WERI-Rb-1 (cell line): ENCODE measurements at regions not wholly inside any gene's neighbourhood (a gene's known extent, or its start where the extent isn't known, plus 50 kb on each side); places are given as distances from the start of the nearest gene placed in this dataset.

Source experiments
- DNase-seq: peaks from one replicate; pipeline ENCODE4 v3.0.0-alpha.2; 2020
- H3K27ac ChIP-seq: fragments of 250-450 bp; sonication (Bioruptor Pico); 2 replicates; pipeline ENCODE4 v1.5.1; 2020; ENCODE audit warnings: mild to moderate bottlenecking, moderate library complexity
- H3K27me3 ChIP-seq: fragments of 250-450 bp; sonication (Bioruptor Pico); 2 replicates; pipeline ENCODE4 v1.5.1; 2021; ENCODE audit warnings: mild to moderate bottlenecking, low read depth, moderate library complexity; ENCODE audit not compliant: insufficient read depth, severe bottlenecking
- H3K36me3 ChIP-seq: fragments of 250-450 bp; sonication (Bioruptor Pico); 2 replicates; pipeline ENCODE4 v1.5.1; 2020; ENCODE audit warnings: mild to moderate bottlenecking, moderate library complexity
- H3K4me3 ChIP-seq: 2 replicates; pipeline ENCODE4 v1.5.1; 2011; ENCODE audit warnings: low read depth, mild to moderate bottlenecking, control low read depth, low read length
- H3K9me3 ChIP-seq: fragments of 250-450 bp; sonication (Bioruptor Pico); 2 replicates; pipeline ENCODE4 v1.5.1; 2021; ENCODE audit warnings: mild to moderate bottlenecking, moderate library complexity; ENCODE audit not compliant: severe bottlenecking
- CTCF ChIP-seq: IDR thresholded peaks from 2 replicates; pipeline ENCODE4 v1.5.1; 2011; ENCODE audit warnings: low read depth, mild to moderate bottlenecking, control low read depth, inconsistent platforms, low read length

- no peaks in the 10 kb centered on the region for H3K9me3 ChIP-seq
- no peaks in the 10 kb centered on the region for H3K27me3 ChIP-seq
- H3K4me3 ChIP-seq, result no peak overlapping the region
- H3K27ac ChIP-seq, result no peak overlapping the region
- DNase-seq, result no peak
- H3K36me3 ChIP-seq, result no peaks in the 10 kb centered on the region
- TF ChIP-seq CTCF, result no peak
Observed at GRCh38 chr2:236928380-236929037, 157.2 kb upstream of the COPS8 start.

- no peaks in the 10 kb centered on the region for H3K9me3 ChIP-seq
- H3K27ac ChIP-seq, result no peak overlapping the region
- H3K27me3 ChIP-seq, result no peaks in the 10 kb centered on the region
- no peak for DNase-seq
- no peaks in the 10 kb centered on the region for H3K36me3 ChIP-seq
- no peak overlapping the region for H3K4me3 ChIP-seq
- TF ChIP-seq CTCF, result no peak
Observed at GRCh38 chr2:236932831-236933361, 152.8 kb upstream of the COPS8 start.

GRCh38 chr2:236934166-236934565 lies 151.5 kb upstream of the COPS8 start:
- DNase-seq, result no peak
- H3K9me3 ChIP-seq, result no peaks in the 10 kb centered on the region
- H3K27me3 ChIP-seq, result no peaks in the 10 kb centered on the region
- no peak for TF ChIP-seq CTCF
- no peak overlapping the region for H3K4me3 ChIP-seq
- H3K36me3 ChIP-seq, result no peaks in the 10 kb centered on the region
- H3K27ac ChIP-seq, result no peak overlapping the region

GRCh38 chr2:236934656-236935055 lies 151.0 kb upstream of the COPS8 start:
- no peak overlapping the region for H3K27ac ChIP-seq
- no peak for DNase-seq
- no peaks in the 10 kb centered on the region for H3K9me3 ChIP-seq
- no peak overlapping the region for H3K4me3 ChIP-seq
- TF ChIP-seq CTCF, result no peak
- H3K27me3 ChIP-seq, result no peaks in the 10 kb centered on the region
- H3K36me3 ChIP-seq, result no peaks in the 10 kb centered on the region

- no peak overlapping the region for H3K4me3 ChIP-seq
- no peak overlapping the region for H3K27ac ChIP-seq
- TF ChIP-seq CTCF, result no peak
- H3K9me3 ChIP-seq, result no peaks in the 10 kb centered on the region
- H3K27me3 ChIP-seq, result no peaks in the 10 kb centered on the region
- DNase-seq, result no peak
- H3K36me3 ChIP-seq, result no peaks in the 10 kb centered on the region
Observed at GRCh38 chr2:236935083-236935482, 150.6 kb upstream of the COPS8 start.
